Esophagus mucosa (tissue), 1 donor: ENCODE measurements at regions not wholly inside any gene's neighbourhood (a gene's known extent, or its start where the extent isn't known, plus 50 kb on each side); places are given as distances from the start of the nearest gene placed in this dataset.
A peak's percentile ranks its signal among the peaks of the same experiment; 100 is the strongest.

Experiments
- ATAC-seq: fragments of 200-7000 bp; cut with Tn5 transposase; one replicate; pipeline ENCODE4 v1.9.1; 2020
- donor health status: DM: yes; HTN: yes; CAD: no.

- no peak for ATAC-seq
These were observed 1473.7 kb downstream of the AACS start for GRCh38 chr12:126538888-126539287.

- peak; percentile 55 for ATAC-seq
These were observed 1480.2 kb downstream of the AACS start for GRCh38 chr12:126545411-126545810.

- ATAC-seq: no peak
These were observed 1482.7 kb downstream of the AACS start for GRCh38 chr12:126547905-126548304.

DNA sequence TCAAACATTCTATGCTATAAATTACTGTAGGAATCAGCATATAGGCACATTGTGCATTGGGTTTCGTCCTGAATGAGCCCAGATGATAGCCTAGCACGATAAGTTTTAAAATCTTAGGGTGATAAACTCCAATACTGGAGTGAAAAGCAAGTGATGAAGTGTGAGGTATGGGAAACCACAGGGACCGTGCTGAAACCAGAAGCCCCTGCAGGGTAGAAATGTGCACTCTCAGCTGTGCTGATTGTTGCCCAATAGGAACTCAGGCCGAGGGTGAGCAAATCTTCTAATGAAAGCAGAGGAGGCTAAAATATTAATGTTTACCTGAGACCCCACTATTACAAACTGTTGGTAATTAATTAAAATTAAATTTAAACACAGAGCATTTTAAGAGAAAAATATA lies 1486.6 kb downstream of the AACS start:
- no peak for ATAC-seq

- no peak for ATAC-seq
These were observed 1489.4 kb downstream of the AACS start for GRCh38 chr12:126554625-126555024.

GRCh38 chr12:126557659-126558058 lies 1492.4 kb downstream of the AACS start:
- no peak for ATAC-seq

DNA sequence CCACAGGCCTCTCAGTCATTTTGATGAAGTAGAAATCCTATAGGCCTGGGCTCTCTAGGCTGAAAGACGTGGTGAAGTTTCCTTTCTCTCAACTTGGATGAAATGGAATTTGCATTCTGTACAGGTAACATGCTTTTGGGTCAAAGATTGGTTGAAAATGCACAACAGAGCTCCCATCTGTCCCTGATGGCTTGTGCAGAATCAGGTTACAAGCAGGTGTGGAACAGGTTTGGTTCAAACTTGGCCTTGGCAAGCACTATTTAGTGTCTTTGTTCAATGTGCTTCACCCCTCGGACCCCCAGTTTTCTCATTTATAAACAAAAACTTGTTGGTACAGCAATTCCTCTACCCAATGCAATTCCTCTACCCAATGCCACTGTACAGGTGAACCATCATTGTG lies 1493.0 kb downstream of the AACS start:
- ATAC-seq: no peak

DNA sequence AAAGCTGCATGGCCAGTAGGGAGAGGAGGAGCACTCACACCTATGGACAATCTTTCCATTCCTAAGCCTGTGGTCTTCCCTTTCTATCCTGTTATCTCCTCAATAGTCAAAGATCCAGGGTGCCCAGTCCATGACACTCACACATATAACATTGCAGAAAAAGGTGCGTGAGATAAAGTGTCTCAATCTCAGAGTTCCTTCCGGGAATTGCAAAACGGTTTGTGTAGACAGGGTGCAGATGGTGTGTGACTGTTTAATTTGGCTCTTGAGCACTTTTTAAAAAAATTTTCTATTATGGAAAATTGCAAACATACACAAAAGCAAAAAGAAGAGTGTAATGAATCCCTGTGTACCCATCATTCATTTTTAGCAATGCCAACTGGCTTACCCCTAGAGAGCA lies 1493.6 kb downstream of the AACS start:
- ATAC-seq: no peak

DNA sequence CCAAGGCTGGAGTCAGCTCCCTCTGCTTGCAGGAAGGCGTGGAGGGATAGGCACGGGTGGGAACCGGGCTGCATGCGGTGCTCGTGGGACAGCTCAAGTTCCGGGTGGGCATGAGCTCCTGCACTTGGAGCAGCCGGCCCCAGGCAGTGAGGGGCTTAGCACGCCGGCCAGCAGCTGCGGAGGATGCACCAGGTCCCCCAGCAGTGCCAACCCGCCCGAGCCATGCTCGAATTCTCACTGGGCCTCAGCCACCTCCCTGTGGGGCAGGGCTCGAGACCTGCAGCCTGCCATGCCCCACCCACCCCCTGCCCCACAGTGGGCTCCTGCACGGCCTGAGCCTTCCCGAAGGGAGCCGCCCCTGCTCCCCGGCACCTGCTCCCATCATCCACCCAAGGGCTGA lies 1501.8 kb downstream of the AACS start:
- ATAC-seq: no peak

- no peak for ATAC-seq
These were observed 1504.5 kb downstream of the AACS start for GRCh38 chr12:126569706-126570105.

DNA sequence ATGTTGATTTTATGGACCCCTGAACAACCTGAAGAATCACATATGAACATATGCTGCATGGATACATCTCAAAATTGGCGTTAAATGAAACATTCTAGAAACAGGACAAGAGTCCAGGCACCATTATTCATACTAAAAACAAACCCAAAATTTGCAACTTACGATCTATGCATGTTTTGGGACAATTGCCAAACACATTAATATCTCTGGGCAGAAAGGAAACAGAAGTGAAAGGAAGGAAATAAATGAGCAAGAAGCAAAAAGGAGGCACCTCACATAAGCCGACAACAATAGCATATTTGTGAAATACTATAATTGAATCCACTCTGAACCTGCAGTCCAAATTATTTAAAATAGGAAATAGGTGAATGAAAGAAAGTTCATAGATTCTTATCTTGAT lies 1505.3 kb downstream of the AACS start:
- ATAC-seq: no peak

DNA sequence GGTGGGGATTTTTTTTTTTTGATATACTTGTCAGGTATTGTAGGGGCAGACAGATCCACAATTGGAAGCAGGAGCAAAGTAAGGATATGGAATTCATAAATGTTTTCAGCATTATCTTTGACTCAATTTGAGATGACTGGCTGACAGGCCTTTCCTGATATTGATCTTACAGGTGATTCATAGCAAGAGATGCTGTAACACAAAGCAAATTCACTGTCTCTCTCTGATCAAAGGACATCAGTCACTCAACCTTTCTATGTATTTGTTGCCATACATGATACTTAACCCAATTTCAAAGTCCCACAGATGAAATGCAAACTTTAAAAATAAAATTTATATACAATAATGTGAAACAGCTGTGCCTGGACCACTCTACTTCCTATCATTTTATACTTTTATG lies 1506.9 kb downstream of the AACS start:
- no peak for ATAC-seq

GRCh38 chr12:126581655-126582054 lies 1516.4 kb downstream of the AACS start:
- ATAC-seq: no peak

DNA sequence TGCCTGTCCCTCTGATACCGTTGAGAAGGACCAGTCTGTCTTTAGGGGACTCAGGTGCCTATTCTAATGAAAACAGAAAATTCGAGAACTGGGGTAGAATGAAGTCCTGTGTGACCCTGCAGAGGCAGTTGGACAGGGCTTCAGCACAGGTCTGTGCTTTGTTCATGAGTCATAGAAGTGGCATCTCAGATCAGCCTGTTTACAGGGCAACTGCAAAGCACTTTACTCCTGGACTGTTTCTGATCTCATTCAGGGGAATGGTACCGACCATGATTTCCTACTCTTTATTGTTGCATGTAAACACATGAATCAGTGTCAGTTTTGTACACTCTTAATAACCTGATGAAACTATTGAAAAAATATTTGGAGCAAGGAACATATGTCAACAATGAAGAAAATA lies 1517.0 kb downstream of the AACS start:
- ATAC-seq: no peak

GRCh38 chr12:126588586-126589249 lies 1523.5 kb downstream of the AACS start:
- ATAC-seq: no peak

DNA sequence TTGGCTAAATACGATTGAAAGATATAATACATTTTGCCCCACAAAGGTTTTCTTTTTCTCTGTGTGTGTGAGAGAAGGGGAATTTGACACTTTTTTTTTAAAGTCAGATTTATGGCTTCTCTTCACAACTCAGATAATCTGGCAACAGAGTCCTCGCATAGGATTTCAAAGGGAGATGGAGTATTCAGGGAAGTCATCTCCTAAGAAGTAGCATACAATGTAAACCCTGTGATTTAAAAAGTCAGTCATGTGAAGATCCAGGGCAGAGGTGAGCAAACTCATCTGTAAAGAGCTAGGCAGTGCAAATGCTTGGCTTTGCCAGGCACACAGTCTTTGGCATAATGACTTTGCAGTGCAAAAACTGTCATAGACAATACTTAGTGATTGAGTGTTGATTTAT lies 1526.3 kb downstream of the AACS start:
- ATAC-seq: no peak

- ATAC-seq: no peak
These were observed 1536.2 kb downstream of the AACS start for GRCh38 chr12:126601184-126602170.

DNA sequence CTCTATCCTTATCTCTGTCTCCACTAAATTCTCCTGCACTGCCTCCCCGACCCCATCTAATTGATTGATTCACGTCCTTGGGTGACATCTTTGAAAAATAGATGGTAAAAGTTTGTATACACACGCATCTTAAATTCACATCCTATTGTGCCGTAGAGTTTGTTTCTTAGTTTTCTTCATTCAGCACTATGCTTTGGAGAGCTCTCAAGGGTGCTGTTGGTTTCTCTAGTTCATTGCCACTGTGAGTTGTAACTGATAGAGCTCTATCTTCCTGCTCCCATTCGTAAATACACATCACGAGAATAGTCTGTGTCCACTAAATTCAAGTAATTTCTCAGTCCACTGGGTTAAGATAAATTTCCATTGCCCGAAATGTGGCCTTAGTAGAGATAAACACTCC lies 1537.4 kb downstream of the AACS start:
- ATAC-seq: no peak

DNA sequence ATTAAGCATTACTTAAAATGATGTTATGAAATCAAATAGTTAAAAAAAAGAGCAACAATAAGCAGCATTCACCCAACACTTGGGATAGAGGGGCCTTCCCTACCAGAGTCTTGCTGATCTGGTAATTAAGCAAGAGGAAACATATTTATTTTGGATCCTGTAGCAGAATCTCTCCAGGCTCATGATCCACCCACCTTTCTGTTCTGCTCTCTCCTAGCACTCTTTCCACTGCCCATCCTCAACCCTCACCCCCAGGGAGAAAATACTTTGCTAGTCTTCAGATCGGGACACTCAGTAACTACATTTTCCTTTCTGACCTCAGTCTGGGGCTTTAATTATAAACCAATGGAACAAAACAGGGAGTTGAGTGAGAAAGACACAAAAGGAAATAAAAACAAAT lies 1541.9 kb downstream of the AACS start:
- no peak for ATAC-seq

- ATAC-seq: no peak
These were observed 1542.6 kb downstream of the AACS start for GRCh38 chr12:126607867-126608266.

DNA sequence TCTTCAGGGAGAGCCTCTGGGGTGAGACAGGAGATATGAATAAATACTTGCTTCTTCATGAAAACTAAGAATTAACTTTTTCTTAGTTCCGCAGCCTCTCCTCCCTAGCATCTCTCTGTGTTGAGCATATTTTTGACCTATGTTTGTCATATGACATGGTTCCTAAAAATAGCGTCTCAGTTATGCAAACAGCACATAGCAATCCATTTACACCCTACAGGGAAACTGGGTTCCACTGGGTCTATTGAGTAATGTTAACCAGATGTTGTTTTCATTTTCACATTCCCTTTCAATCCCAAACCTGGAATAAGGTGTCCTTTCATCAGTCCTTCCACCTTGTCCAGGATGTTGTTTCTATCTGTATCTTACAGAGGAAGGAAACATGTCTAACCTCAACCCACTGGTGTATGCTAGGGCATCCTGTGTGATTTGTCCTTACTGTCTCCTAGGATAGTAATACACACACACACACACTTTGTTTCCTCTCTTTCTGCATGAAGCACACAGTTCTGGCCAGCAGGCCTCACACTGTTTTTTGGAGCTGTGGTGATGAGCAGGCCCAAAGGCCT lies 1543.5 kb downstream of the AACS start:
- ATAC-seq: no peak

DNA sequence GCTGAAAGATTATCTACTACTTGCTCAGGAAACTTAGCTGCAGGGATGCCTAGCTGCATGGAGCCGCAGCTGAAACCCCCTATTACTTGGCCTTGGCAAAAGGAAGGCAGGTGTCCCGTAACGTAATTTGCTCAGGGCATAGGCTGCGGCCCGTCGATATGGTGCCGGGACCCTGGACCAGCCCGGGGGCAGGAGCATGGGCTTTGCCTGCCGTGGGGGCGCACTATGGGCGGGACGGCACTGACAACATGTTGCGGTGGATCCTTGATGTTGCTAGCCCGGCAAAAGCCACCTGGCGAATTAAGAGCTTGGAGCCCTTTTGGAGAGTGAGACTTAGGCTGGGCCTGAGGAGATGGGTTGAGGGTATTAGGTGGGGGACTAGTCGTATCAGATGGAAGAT lies 1551.2 kb downstream of the AACS start:
- no peak for ATAC-seq

DNA sequence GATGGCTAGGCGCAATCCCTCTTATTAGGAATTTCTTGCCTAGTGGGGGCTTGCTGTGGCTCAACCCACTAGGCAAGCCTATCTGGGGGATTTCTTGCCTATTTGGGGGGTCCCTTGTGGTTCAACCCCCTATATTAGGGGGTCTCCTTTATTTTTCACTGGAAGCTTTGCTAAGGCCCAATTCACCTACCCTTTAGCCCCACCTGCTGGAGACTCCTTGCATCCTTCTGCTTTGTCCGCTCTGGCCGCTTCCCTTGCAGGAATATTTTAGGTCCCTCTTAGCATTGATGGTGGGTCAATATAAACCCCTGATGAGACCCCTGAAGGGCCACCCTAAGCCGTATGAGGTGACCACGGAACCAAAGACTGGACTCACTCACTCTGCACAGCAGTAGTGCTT lies 1552.1 kb downstream of the AACS start:
- ATAC-seq: no peak

DNA sequence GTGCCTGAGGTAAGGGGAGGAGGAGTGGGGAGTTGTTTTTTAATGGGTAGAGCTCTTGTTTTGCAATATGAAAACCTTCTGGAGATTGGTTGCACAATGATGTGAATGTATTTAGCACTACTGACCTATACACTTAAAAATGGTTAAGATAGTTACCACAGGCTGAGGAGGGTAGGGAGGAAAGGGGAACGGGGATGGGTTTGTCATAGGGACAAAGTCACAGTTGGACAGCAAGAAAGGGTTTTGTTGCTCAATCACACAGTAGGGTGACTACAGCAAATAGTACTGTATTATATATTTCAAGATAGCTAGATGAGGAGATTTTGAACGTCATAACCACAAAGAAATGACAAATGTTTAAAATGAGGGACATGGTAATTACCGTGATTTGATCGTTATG lies 1562.4 kb downstream of the AACS start:
- ATAC-seq: no peak
